ENCODE measurements at regions not wholly inside any gene's neighbourhood (a gene's known extent, or its start where the extent isn't known, plus 50 kb on each side); places are given as distances from the start of the nearest gene placed in this dataset.
"Not testable (repeated sequence)": the region's sequence is repeated elsewhere in the genome, so short reads cannot be mapped to it uniquely, and the experiment has no call there.

- ATAC-seq (no peak), FAIRE-seq (no peak), DNase-seq (ENCODE audit: low read depth in 1 of 2, low spot score in 1 of 2) (no peak)
- ChIA-PET POLR2A (no interaction called here), CTCF (no interaction called here)
- TF ChIP-seq FOSB (CRISPR knock-in tag; IDR thresholded peaks at IDR 0.05) (no peak), FOSL2 (IDR thresholded peaks at IDR 0.05) (no peak), FOSL2 (CRISPR knock-in tag; IDR thresholded peaks at IDR 0.05) (no peak), HDAC2 (IDR thresholded peaks at IDR 0.05) (no peak), HEYL (CRISPR knock-in tag; IDR thresholded peaks at IDR 0.05) (no peak), HOXB13 (CRISPR knock-in tag; IDR thresholded peaks at IDR 0.05; ENCODE audit: low read depth) (no peak), SMC3 (IDR thresholded peaks at IDR 0.05) (no peak), PHF8 (IDR thresholded peaks at IDR 0.05; ENCODE audit: borderline replicate concordance, low read depth) (no peak), TP53 (CRISPR knock-in tag; IDR thresholded peaks at IDR 0.05) (no peak), BCL3 (IDR thresholded peaks at IDR 0.05) (no peak)
- TF ChIP-seq, protein P1, sequence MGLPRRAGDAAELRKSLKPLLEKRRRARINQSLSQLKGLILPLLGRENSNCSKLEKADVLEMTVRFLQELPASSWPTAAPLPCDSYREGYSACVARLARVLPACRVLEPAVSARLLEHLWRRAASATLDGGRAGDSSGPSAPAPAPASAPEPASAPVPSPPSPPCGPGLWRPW (IDR thresholded peaks at IDR 0.05), result no peak
- Histone ChIP-seq H3K9me3 (no peaks in the 10 kb centered on the region), H3K4me3 (no peak overlapping the region), H3K27ac (no peak overlapping the region), H3K4me1 (no peaks in the 10 kb centered on the region), H3K4me2 (no peak overlapping the region)
- WGBS (ENCODE audit: missing lambda C conversion rate), result 52% methylated on average over 8 of the region's 8 CpGs
Observed at GRCh38 chrX:107384397-107385105, 64.9 kb upstream of the FRMPD3 start.

- Histone ChIP-seq H3K27ac (no peak overlapping the region), H3K4me2 (no peak overlapping the region), H3K4me3 (no peak overlapping the region), H3K4me1 (no peaks in the 10 kb centered on the region), H3K9me3 (no peaks in the 10 kb centered on the region)
- 42% methylated on average over 2 of the region's 2 CpGs for WGBS (ENCODE audit: missing lambda C conversion rate)
- no peak for FAIRE-seq
- ChIA-PET POLR2A (no interaction called here), CTCF (interaction anchor here (0.6 kb wide), 1 partner anchor 26 kb away, joined by 3 read pairs; no protein-coding TSS in a partner anchor)
- DNase-seq (ENCODE audit: low read depth in 1 of 2, low spot score in 1 of 2), result no peak
- no peak for TF ChIP-seq HDAC2 (IDR thresholded peaks at IDR 0.05)
- TF ChIP-seq PHF8 (IDR thresholded peaks at IDR 0.05; ENCODE audit: borderline replicate concordance, low read depth), result no peak
- TF ChIP-seq ZC3H11A (IDR thresholded peaks at IDR 0.05), result peak; percentile 54
- no peak for TF ChIP-seq RCOR1 (IDR thresholded peaks at IDR 0.05; ENCODE audit: low read depth, low read length)
- no peak for TF ChIP-seq RNF2 (IDR thresholded peaks at IDR 0.05; ENCODE audit: borderline replicate concordance, low read depth)
- TF ChIP-seq, protein P2, sequence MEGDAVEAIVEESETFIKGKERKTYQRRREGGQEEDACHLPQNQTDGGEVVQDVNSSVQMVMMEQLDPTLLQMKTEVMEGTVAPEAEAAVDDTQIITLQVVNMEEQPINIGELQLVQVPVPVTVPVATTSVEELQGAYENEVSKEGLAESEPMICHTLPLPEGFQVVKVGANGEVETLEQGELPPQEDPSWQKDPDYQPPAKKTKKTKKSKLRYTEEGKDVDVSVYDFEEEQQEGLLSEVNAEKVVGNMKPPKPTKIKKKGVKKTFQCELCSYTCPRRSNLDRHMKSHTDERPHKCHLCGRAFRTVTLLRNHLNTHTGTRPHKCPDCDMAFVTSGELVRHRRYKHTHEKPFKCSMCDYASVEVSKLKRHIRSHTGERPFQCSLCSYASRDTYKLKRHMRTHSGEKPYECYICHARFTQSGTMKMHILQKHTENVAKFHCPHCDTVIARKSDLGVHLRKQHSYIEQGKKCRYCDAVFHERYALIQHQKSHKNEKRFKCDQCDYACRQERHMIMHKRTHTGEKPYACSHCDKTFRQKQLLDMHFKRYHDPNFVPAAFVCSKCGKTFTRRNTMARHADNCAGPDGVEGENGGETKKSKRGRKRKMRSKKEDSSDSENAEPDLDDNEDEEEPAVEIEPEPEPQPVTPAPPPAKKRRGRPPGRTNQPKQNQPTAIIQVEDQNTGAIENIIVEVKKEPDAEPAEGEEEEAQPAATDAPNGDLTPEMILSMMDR (IDR thresholded peaks at IDR 0.05), result no peak
- ATAC-seq, result no peak
Observed at GRCh38 chrX:107389726-107390125, 59.7 kb upstream of the FRMPD3 start.

DNA sequence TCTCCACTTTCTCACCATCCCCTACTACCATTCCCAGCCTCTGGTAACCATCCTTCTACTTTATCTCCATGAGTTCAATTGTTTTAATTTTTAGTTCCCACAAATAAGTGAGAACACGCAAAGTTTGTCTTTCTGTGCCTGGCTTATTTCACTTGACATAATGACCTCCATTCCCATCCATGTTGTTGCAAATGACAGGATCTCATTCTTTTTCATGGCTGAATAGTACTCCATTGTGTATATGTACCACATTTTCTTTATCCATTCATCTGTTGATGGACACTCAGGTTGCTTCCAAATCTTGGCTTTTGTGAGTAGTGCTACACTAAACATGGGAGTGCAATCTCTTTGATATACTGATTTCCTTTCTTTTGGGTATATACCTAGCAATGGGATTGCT is 55.8 kb upstream of the FRMPD3 start:
- CTCF ChIA-PET; DNase-seq (ENCODE audit: low read depth in 1 of 2, low spot score in 1 of 2); FAIRE-seq; H3K4me3 ChIP-seq; H3K9me3 ChIP-seq; POLR2A ChIA-PET; H3K27ac ChIP-seq; ATAC-seq; H3K4me2 ChIP-seq; H3K4me1 ChIP-seq: not testable (repeated sequence)
- WGBS (ENCODE audit: missing lambda C conversion rate), result 33% methylated on average over 1 of the region's 1 CpG

DNA sequence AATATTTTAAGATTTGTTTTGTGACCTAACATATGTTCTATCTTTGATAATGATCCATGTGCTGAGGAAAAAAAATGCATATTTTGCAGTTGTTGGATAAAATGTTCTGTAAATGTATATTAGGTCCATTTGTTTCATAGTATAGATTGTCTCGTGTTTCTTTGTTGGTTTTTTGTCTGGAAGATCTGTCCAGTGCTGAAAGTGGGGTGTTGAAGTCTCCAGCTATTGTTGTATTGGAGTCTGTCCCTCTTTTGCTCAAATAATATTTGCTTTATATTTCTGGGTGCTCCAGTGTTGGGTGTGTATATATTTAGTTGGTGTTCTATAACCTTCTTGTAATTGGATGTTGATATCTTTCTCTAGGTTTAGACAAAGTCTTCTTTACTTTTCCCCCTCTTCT is 53.2 kb upstream of the FRMPD3 start:
- TF ChIP-seq REST (IDR thresholded peaks at IDR 0.05) (peak; percentile 73; the same call in 1 of the 2 replicates), TP53 (CRISPR knock-in tag; IDR thresholded peaks at IDR 0.05) (no peak), RAD21 (conservative IDR thresholded peaks at IDR 0.05 in 1 of 2, IDR thresholded peaks at IDR 0.05 in 1 of 2) (no peak), KDM5A (IDR thresholded peaks at IDR 0.05) (no peak)
- Histone ChIP-seq H3K4me3 (no peak overlapping the region), H3K4me2 (no peak overlapping the region), H3K27ac (no peak overlapping the region), H3K4me1 (no peaks in the 10 kb centered on the region), H3K9me3 (no peaks in the 10 kb centered on the region)
- peak; percentile 95 for FAIRE-seq
- DNase-seq (ENCODE audit: low read depth in 1 of 2, low spot score in 1 of 2), result no peak
- CTCF ChIA-PET, result no interaction called here
- POLR2A ChIA-PET, result no interaction called here
- WGBS (ENCODE audit: missing lambda C conversion rate), result 0% methylated on average over 1 of the region's 1 CpG
- ATAC-seq, result no peak

Data from A549 (cell line).